ENCODE measurements at regions not wholly inside any gene's neighbourhood (a gene's known extent, or its start where the extent isn't known, plus 50 kb on each side); places are given as distances from the start of the nearest gene placed in this dataset.

GRCh38 chr3:5485427-5485826, 297.9 kb downstream of the EDEM1 start:
- Histone ChIP-seq H3K27me3 (no peaks in the 10 kb centered on the region), H3K36me3 (no peaks in the 10 kb centered on the region), H3K9me3 (no peaks in the 10 kb centered on the region), H3K4me3 (ENCODE audit: low read depth, low read length) (no peak overlapping the region), H3K4me1 (no peaks in the 10 kb centered on the region)
- TF ChIP-seq CTCF (IDR thresholded peaks at IDR 0.05; ENCODE audit: low read depth, low read length) = no peak
- no peak for DNase-seq

GRCh38 chr3:5488771-5489170, 301.3 kb downstream of the EDEM1 start:
- Histone ChIP-seq H3K4me1 (no peaks in the 10 kb centered on the region), H3K4me3 (ENCODE audit: low read depth, low read length) (no peak overlapping the region), H3K27me3 (no peaks in the 10 kb centered on the region), H3K36me3 (no peaks in the 10 kb centered on the region), H3K9me3 (no peaks in the 10 kb centered on the region)
- no peak for DNase-seq
- TF ChIP-seq CTCF (IDR thresholded peaks at IDR 0.05; ENCODE audit: low read depth, low read length) = no peak

- DNase-seq = no peak
- Histone ChIP-seq H3K4me3 (ENCODE audit: low read depth, low read length) (no peak overlapping the region), H3K36me3 (no peaks in the 10 kb centered on the region), H3K27me3 (no peaks in the 10 kb centered on the region), H3K9me3 (no peaks in the 10 kb centered on the region), H3K4me1 (no peaks in the 10 kb centered on the region)
- TF ChIP-seq CTCF (IDR thresholded peaks at IDR 0.05; ENCODE audit: low read depth, low read length) = no peak
These were observed 302.0 kb downstream of the EDEM1 start for GRCh38 chr3:5489536-5489935.

DNA sequence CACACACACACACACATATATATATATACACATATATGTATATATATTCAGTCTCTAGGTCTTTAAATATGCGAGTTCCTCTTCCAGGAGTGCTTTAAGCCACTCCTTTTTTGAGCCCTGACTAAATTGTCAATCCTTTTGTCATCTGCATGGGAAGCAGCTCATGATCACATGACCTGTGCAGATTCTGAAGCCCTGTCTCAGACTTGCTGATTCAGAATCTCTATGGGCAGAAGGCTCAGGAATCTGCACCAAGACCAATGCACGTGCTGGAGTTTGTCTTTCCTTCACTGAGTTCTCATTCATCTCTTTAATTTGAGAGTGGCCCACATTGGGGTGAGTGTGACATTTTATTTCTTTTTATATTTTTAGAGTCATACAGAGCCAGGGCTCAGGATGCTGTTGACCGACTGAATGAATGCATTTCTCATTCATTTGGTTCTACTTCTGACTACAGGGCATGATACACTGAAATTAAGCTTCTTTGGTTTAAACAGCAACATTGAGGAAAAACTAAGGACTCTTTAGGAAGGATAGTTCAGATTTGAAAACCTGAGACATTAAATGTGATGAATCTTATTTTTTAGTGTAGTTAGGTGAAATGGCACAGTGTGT, 307.5 kb downstream of the EDEM1 start:
- H3K27me3 ChIP-seq = no peaks in the 10 kb centered on the region
- TF ChIP-seq CTCF (IDR thresholded peaks at IDR 0.05; ENCODE audit: low read depth, low read length) = no peak
- H3K36me3 ChIP-seq = no peaks in the 10 kb centered on the region
- no peaks in the 10 kb centered on the region for H3K9me3 ChIP-seq
- no peak overlapping the region for H3K4me3 ChIP-seq (ENCODE audit: low read depth, low read length)
- no peaks in the 10 kb centered on the region for H3K4me1 ChIP-seq
- no peak for DNase-seq

DNA sequence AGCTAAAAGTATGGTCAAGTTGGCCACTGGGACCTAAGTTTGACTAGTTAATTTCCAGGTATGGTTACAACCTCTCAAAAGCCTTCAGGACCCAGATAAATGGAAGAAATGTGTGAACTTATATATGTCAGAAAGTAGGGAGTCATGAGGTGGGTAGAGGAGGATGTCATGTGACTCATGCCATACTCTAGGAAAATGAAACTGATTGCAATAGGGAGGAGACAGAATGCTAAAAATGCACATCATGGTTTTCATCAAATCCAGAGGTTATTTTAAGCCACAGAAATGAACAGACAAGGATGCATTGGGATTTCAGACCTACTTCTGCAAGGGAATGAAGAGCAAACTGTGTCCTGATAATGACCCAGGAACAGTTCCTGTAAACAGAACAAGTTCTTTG, 310.0 kb downstream of the EDEM1 start:
- H3K4me3 ChIP-seq (ENCODE audit: low read depth, low read length) = no peak overlapping the region
- DNase-seq = no peak
- no peaks in the 10 kb centered on the region for H3K27me3 ChIP-seq
- H3K36me3 ChIP-seq = no peaks in the 10 kb centered on the region
- H3K4me1 ChIP-seq = no peaks in the 10 kb centered on the region
- no peak for TF ChIP-seq CTCF (IDR thresholded peaks at IDR 0.05; ENCODE audit: low read depth, low read length)
- H3K9me3 ChIP-seq = no peaks in the 10 kb centered on the region

DNA sequence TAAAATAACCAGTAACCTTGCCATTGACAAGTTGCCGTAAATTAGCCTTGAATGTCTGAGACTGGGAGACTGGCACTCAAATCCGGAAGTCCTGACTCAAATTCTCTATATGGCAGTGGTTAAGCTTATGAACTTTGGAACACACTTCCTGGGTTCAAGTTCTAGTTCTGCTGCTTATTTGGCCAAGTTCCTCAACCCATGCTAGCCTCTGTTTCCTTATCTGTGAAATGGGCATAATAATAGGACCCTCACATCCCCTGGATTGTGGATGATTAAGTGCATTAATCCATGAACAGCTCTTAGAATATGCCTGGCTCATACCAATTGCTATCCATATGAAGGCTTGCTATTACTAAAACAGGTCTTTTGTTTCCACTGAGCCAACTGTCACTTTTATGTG, 311.5 kb downstream of the EDEM1 start:
- H3K27me3 ChIP-seq = no peaks in the 10 kb centered on the region
- no peak for DNase-seq

More for the DNA sequence above, 311.5 kb downstream of the EDEM1 start:
- no peak for TF ChIP-seq CTCF (IDR thresholded peaks at IDR 0.05; ENCODE audit: low read depth, low read length)
- Histone ChIP-seq H3K4me1 (no peaks in the 10 kb centered on the region), H3K9me3 (no peaks in the 10 kb centered on the region), H3K4me3 (ENCODE audit: low read depth, low read length) (no peak overlapping the region), H3K36me3 (no peaks in the 10 kb centered on the region)
